HFF-Myc (cell line): ENCODE measurements at regions not wholly inside any gene's neighbourhood (a gene's known extent, or its start where the extent isn't known, plus 50 kb on each side); places are given as distances from the start of the nearest gene placed in this dataset.

ENCODE experiments used
- DNase-seq: peaks from one replicate; pipeline ENCODE4 v3.0.0-alpha.2; 2011; ENCODE audit warnings: low read depth; ENCODE audit errors: extremely low read depth
- H3K4me3 ChIP-seq: replicated peaks from 2 replicates; pipeline ENCODE4 v1.5.1; 2011; ENCODE audit warnings: low read depth, mild to moderate bottlenecking, control low read depth, low read length
- TF ChIP-seq, protein P1 (sequence below): IDR thresholded peaks from 2 replicates; pipeline ENCODE4 v1.5.1; 2012; ENCODE audit warnings: mild to moderate bottlenecking, low read depth, low read length, control low read depth; ENCODE audit errors: missing control alignments

DNA sequence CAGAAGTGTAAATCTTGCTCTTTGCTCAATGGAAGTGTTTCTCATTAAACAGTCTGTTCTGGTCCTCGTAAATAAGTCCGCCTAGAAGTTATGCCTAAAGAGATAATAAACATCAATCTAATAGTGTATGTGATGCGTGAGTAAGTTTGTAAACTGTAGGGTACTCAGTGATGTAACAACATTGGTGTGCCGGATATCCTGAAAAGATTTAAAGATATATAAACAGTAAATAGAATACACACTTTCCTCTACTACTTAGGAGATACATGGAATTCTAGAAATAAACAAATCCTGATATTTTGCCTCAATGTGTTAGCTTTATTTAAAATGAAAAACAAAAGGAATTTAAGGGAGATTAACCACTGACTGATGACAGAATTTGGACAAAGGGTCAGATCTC, 123.5 kb downstream of the AHR start:
- DNase-seq: no peak
- TF ChIP-seq, protein P1, sequence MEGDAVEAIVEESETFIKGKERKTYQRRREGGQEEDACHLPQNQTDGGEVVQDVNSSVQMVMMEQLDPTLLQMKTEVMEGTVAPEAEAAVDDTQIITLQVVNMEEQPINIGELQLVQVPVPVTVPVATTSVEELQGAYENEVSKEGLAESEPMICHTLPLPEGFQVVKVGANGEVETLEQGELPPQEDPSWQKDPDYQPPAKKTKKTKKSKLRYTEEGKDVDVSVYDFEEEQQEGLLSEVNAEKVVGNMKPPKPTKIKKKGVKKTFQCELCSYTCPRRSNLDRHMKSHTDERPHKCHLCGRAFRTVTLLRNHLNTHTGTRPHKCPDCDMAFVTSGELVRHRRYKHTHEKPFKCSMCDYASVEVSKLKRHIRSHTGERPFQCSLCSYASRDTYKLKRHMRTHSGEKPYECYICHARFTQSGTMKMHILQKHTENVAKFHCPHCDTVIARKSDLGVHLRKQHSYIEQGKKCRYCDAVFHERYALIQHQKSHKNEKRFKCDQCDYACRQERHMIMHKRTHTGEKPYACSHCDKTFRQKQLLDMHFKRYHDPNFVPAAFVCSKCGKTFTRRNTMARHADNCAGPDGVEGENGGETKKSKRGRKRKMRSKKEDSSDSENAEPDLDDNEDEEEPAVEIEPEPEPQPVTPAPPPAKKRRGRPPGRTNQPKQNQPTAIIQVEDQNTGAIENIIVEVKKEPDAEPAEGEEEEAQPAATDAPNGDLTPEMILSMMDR: no peak
- no peak overlapping the region for H3K4me3 ChIP-seq

DNA sequence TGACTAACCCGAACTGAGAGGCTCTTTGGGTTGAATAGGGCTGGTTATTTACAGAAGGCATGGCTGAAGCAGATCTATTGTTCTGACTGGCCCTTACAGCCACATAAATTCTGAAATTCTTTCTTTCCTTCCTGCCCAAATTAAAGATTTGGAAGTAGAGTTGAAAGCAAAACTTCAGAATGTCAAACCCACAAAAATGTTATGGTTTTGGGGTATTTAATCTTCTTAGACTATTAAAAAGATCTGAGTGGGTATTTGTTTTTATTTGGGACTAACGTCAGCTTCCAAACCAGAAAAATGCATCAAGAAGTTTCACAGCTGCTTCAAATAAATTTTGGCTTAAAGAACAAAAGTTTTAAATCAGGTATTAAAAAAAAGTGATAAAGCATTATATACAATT, 124.5 kb downstream of the AHR start:
- TF ChIP-seq, protein P1: no peak
- H3K4me3 ChIP-seq: no peak overlapping the region
- DNase-seq: peak; percentile 35

DNA sequence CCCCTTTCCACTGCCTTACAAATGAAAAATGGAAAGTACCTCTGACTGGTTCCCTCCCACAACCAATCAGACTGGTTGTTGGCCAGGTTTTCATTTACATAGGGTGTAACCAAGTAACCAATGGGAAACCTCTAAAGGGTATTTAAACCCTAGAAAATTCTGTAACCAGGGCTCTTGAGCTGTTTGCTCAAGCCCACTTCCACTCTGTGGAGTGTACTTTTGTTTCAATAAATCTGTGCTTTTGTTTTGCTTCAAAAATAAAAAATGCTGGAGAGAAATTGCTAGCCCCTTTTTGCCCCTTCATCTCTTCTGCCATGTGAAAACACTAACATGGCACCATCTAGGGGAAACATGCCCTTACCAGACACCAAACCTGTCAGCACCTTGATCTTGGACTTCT, 129.5 kb downstream of the AHR start:
- no peak for DNase-seq
- no peak overlapping the region for H3K4me3 ChIP-seq
- TF ChIP-seq, protein P1: no peak

DNA sequence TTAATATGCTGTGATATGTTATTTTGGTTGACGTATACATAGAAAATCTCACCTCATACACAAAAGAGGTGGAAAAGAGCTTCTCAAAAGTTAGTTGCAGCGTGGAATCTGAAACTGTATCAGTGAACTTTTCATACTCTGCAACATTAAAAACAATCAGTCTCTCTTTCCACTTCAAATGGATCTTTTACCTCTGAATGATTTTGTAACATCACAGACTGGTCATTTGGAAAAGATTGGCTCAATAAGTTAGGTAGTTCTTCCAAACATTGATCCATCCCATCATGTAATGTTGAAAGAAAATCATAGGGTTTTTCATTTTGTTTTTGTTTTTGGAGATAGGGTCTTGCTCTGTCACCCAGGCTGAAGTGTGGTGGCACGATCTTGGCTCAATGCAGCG, 131.1 kb downstream of the AHR start:
- DNase-seq: no peak
- no peak overlapping the region for H3K4me3 ChIP-seq
- TF ChIP-seq, protein P1: no peak

DNA sequence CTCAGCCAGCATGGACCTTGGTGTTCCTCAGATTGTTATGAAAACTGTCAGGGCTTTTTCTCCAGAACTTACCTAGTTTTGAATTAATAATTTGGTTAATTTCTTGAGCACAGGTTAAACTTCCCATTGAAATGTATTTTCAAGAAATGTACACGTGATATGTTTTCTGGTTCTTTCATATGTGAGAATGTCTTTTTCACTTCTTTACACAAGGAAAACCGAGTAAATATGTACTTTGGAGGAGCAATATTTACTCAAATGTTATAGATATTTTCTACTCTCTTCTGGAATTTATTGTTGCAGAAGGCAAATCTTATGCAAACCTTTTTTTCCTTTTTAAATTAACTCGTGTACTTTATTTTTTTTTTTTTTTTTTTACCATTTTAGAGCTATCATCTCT, 134.3 kb downstream of the AHR start:
- TF ChIP-seq, protein P1: no peak
- no peak overlapping the region for H3K4me3 ChIP-seq
- DNase-seq: no peak

DNA sequence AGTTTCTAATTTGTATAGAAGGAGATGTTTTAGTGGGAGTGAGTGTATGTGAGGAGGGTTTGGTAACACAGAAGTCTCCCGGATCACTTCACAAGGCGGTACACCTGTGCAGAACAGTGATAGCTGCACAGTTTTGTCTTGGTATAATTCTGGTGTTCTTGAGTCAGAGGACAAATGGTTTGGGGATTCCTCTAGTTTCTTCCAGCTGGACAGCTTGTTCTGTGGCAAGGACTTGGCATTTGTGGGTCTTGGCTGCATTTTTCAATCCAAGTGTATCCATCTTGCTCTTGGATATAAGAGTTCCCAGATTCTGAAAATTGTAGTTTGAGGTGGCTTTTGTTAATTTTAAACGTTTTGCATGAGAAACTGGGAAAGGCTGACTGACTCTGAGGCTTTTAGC, 135.7 kb downstream of the AHR start:
- DNase-seq: no peak
- H3K4me3 ChIP-seq: no peak overlapping the region
- TF ChIP-seq, protein P1: no peak
